Mesendoderm (in vitro differentiated cells): ENCODE measurements at regions not wholly inside any gene's neighbourhood (a gene's known extent, or its start where the extent isn't known, plus 50 kb on each side); places are given as distances from the start of the nearest gene placed in this dataset.

Experiments used
- DNase-seq: peaks from one replicate; pipeline ENCODE4 v3.0.0; 2013
- H2AK5ac ChIP-seq: 2 replicates; pipeline ENCODE4 v1.6.1; 2013; ENCODE audit warnings: low read length, inconsistent platforms
- H2BK120ac ChIP-seq: 2 replicates; pipeline ENCODE4 v1.6.1; 2013; ENCODE audit warnings: low read depth, mild to moderate bottlenecking, low read length, moderate library complexity, mixed read lengths
- H2BK15ac ChIP-seq: replicated peaks from 2 replicates; pipeline ENCODE4 v1.6.1; 2013; ENCODE audit warnings: low read depth, mild to moderate bottlenecking, moderate library complexity
- H2BK5ac ChIP-seq: 2 replicates; pipeline ENCODE4 v1.6.1; 2013; ENCODE audit warnings: low read length, inconsistent platforms
- H3K18ac ChIP-seq: 2 replicates; pipeline ENCODE4 v1.6.1; 2013; ENCODE audit warnings: mild to moderate bottlenecking, low read length, mixed read lengths
- H3K23ac ChIP-seq: one replicate; pipeline ENCODE4 v1.6.1; 2013; ENCODE audit warnings: low read length
- H3K27ac ChIP-seq: 2 replicates; pipeline ENCODE4 v1.5.1; 2013; ENCODE audit warnings: low read depth, mild to moderate bottlenecking, inconsistent platforms, low read length, moderate library complexity
- H3K27me3 ChIP-seq: 2 replicates; pipeline ENCODE4 v1.6.1; 2013; ENCODE audit warnings: low read length, control low read depth, mild to moderate bottlenecking, inconsistent platforms; ENCODE audit not compliant: insufficient read depth, poor library complexity
- H3K36me3 ChIP-seq: 2 replicates; pipeline ENCODE4 v1.6.1; 2013; ENCODE audit warnings: low read length, inconsistent platforms; ENCODE audit not compliant: control insufficient read depth, insufficient read depth
- H3K4ac ChIP-seq: one replicate; pipeline ENCODE4 v1.6.1; 2013; ENCODE audit warnings: low read depth, mild to moderate bottlenecking, low read length, moderate library complexity
- H3K4me1 ChIP-seq: 2 replicates; pipeline ENCODE4 v1.6.1; 2013; ENCODE audit warnings: low read depth, low read length, inconsistent platforms; ENCODE audit not compliant: control insufficient read depth
- H3K4me2 ChIP-seq: 2 replicates; pipeline ENCODE4 v1.6.1; 2013; ENCODE audit warnings: low read length
- H3K4me3 ChIP-seq: 2 replicates; pipeline ENCODE4 v1.5.1; 2013; ENCODE audit warnings: mild to moderate bottlenecking, low read length
- H3K56ac ChIP-seq: one replicate; pipeline ENCODE4 v1.6.1; 2013; ENCODE audit warnings: low read length
- H3K79me1 ChIP-seq: 2 replicates; pipeline ENCODE4 v1.6.1; 2013; ENCODE audit warnings: low read length, inconsistent platforms
- H3K79me2 ChIP-seq: 2 replicates; pipeline ENCODE4 v1.6.1; 2013; ENCODE audit warnings: mild to moderate bottlenecking, low read length; ENCODE audit not compliant: control insufficient read depth, insufficient read depth
- H3K9ac ChIP-seq: 2 replicates; pipeline ENCODE4 v1.6.1; 2013; ENCODE audit warnings: low read length, inconsistent platforms
- H4K5ac ChIP-seq: one replicate; pipeline ENCODE4 v1.6.1; 2013; ENCODE audit warnings: low read length
- H4K8ac ChIP-seq: one replicate; pipeline ENCODE4 v1.6.1; 2013; ENCODE audit warnings: low read depth, mild to moderate bottlenecking, control low read depth, low read length, moderate library complexity
- WGBS: extraction: QIAGEN DNeasy Blood & Tissue Kit; methylation state at CpG from one replicate; pipeline ENCODE4 v1.1.7; 2013; ENCODE audit warnings: low lambda C conversion rate, missing lambda C conversion rate; ENCODE audit not compliant: insufficient coverage; ENCODE audit errors: extremely low coverage; 5-methylcytosine and 5-hydroxymethylcytosine counted together

- Histone ChIP-seq H2AK5ac (no peak overlapping the region), H3K4ac (no peak overlapping the region), H3K27ac (no peak overlapping the region), H2BK15ac (no peak overlapping the region), H2BK120ac (no peak overlapping the region), H3K4me2 (no peak overlapping the region), H3K36me3 (no peaks in the 10 kb centered on the region), H3K79me2 (no peaks in the 10 kb centered on the region), H3K27me3 (no peaks in the 10 kb centered on the region), H3K18ac (no peak overlapping the region), H2BK5ac (no peak overlapping the region), H3K4me1 (no peaks in the 10 kb centered on the region), H3K79me1 (no peaks in the 10 kb centered on the region), H3K23ac (no peak overlapping the region), H3K56ac (no peak overlapping the region), H4K5ac (no peak overlapping the region), H3K4me3 (no peak overlapping the region), H3K9ac (no peak overlapping the region), H4K8ac (no peak overlapping the region)
- WGBS: no CpG with 5 or more reads among the region's 2 CpGs
- DNase-seq: no peak
Observed at GRCh38 chr1:239225396-239225795, 161.0 kb upstream of the CHRM3 start.

DNA sequence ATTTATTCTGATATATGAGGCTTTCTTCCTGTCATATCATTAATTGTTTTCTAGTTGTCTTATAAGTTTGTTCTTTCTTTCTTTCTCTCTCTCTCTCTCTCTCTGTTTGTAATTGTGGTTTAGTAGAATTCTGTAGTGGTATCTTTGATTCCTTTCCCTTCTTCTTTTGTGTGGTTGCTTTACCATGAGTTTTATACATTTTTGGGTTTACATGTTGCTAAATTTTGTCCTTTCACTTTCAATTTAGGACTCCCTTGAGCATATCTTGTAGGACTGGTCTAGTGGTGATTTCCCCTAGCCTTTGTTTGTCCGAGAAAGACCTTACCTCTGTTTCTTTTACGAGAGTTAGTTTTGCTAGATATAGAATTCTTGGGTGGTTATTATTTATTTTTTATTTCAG is 162.3 kb upstream of the CHRM3 start:
- no CpG with 5 or more reads among the region's 2 CpGs for WGBS
- H3K27ac ChIP-seq: no peak overlapping the region
- no peak overlapping the region for H3K18ac ChIP-seq
- no peaks in the 10 kb centered on the region for H3K79me2 ChIP-seq
- H4K5ac ChIP-seq: no peak overlapping the region
- H3K4me2 ChIP-seq: no peak overlapping the region
- H2BK120ac ChIP-seq: no peak overlapping the region
- H3K4ac ChIP-seq: no peak overlapping the region
- no peak overlapping the region for H2BK5ac ChIP-seq
- H2AK5ac ChIP-seq: no peak overlapping the region
- H4K8ac ChIP-seq: no peak overlapping the region
- no peaks in the 10 kb centered on the region for H3K36me3 ChIP-seq
- no peak overlapping the region for H2BK15ac ChIP-seq
- H3K9ac ChIP-seq: no peak overlapping the region
- H3K4me1 ChIP-seq: no peaks in the 10 kb centered on the region
- no peak overlapping the region for H3K23ac ChIP-seq
- no peak for DNase-seq
- no peak overlapping the region for H3K56ac ChIP-seq
- no peaks in the 10 kb centered on the region for H3K27me3 ChIP-seq
- H3K79me1 ChIP-seq: no peaks in the 10 kb centered on the region
- H3K4me3 ChIP-seq: no peak overlapping the region

- H3K36me3 ChIP-seq: no peaks in the 10 kb centered on the region
- no peak overlapping the region for H3K56ac ChIP-seq
- no peak overlapping the region for H2AK5ac ChIP-seq
- no peak overlapping the region for H3K18ac ChIP-seq
- H3K27me3 ChIP-seq: no peaks in the 10 kb centered on the region
- H3K79me1 ChIP-seq: no peaks in the 10 kb centered on the region
- H3K79me2 ChIP-seq: no peaks in the 10 kb centered on the region
- WGBS: no CpG with 5 or more reads among the region's 1 CpG
- no peak overlapping the region for H3K4me2 ChIP-seq
- no peak overlapping the region for H3K27ac ChIP-seq
- H4K8ac ChIP-seq: no peak overlapping the region
- H2BK120ac ChIP-seq: no peak overlapping the region
- H3K4me3 ChIP-seq: no peak overlapping the region
- DNase-seq: no peak
- no peak overlapping the region for H4K5ac ChIP-seq
- H3K4me1 ChIP-seq: no peaks in the 10 kb centered on the region
- H3K4ac ChIP-seq: no peak overlapping the region
- no peak overlapping the region for H3K23ac ChIP-seq
- no peak overlapping the region for H2BK5ac ChIP-seq
- H2BK15ac ChIP-seq: no peak overlapping the region
- no peak overlapping the region for H3K9ac ChIP-seq
Observed at GRCh38 chr1:239222999-239223398, 163.4 kb upstream of the CHRM3 start.

- no peak overlapping the region for H3K9ac ChIP-seq
- no peak overlapping the region for H3K23ac ChIP-seq
- no peak overlapping the region for H3K4ac ChIP-seq
- no peaks in the 10 kb centered on the region for H3K4me1 ChIP-seq
- H3K4me3 ChIP-seq: no peak overlapping the region
- no peak overlapping the region for H2BK120ac ChIP-seq
- no peak overlapping the region for H2BK5ac ChIP-seq
- no peaks in the 10 kb centered on the region for H3K27me3 ChIP-seq
- no CpG with 5 or more reads among the region's 2 CpGs for WGBS
- no peak overlapping the region for H3K4me2 ChIP-seq
- no peaks in the 10 kb centered on the region for H3K79me1 ChIP-seq
- no peak overlapping the region for H3K18ac ChIP-seq
- no peak overlapping the region for H2BK15ac ChIP-seq
- H3K27ac ChIP-seq: no peak overlapping the region
- no peak overlapping the region for H4K5ac ChIP-seq
- H3K36me3 ChIP-seq: no peaks in the 10 kb centered on the region
- no peak for DNase-seq
- no peak overlapping the region for H3K56ac ChIP-seq
- H3K79me2 ChIP-seq: no peaks in the 10 kb centered on the region
- no peak overlapping the region for H2AK5ac ChIP-seq
- H4K8ac ChIP-seq: no peak overlapping the region
Observed at GRCh38 chr1:239221656-239222055, 164.7 kb upstream of the CHRM3 start.

- no CpG with 5 or more reads among the region's 2 CpGs for WGBS
- no peak overlapping the region for H3K27ac ChIP-seq
- H3K79me2 ChIP-seq: no peaks in the 10 kb centered on the region
- H4K5ac ChIP-seq: no peak overlapping the region
- H3K79me1 ChIP-seq: no peaks in the 10 kb centered on the region
- no peak overlapping the region for H3K4me3 ChIP-seq
- no peak for DNase-seq
- no peak overlapping the region for H3K23ac ChIP-seq
- H3K18ac ChIP-seq: no peak overlapping the region
- no peaks in the 10 kb centered on the region for H3K4me1 ChIP-seq
- no peak overlapping the region for H4K8ac ChIP-seq
- H3K27me3 ChIP-seq: no peaks in the 10 kb centered on the region
- H3K9ac ChIP-seq: no peak overlapping the region
- H3K36me3 ChIP-seq: no peaks in the 10 kb centered on the region
- no peak overlapping the region for H3K4ac ChIP-seq
- H3K56ac ChIP-seq: no peak overlapping the region
- no peak overlapping the region for H2AK5ac ChIP-seq
- H2BK120ac ChIP-seq: no peak overlapping the region
- H3K4me2 ChIP-seq: no peak overlapping the region
- H2BK15ac ChIP-seq: no peak overlapping the region
- no peak overlapping the region for H2BK5ac ChIP-seq
Observed at GRCh38 chr1:239219679-239220078, 166.7 kb upstream of the CHRM3 start.

DNA sequence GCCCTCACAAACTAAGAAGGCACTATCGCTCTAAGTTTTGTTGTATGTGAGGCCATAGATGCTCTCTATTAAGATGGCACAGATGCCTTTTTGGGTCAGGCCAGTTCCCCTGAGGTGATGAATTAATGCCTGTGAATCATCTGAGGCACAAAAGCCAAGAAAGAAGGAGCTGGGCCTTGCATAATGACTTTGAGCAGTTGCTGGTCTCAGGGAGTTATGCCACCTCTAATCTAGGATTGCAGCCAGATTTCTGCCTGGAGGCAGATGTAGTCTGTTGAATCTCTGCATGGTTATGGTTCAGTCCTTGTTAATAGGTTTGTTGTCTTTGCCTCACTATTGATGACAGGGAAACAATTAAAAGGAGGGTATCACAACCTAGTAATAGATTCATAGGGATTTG is 168.1 kb upstream of the CHRM3 start:
- H2AK5ac ChIP-seq: no peak overlapping the region

More for the DNA sequence above, 168.1 kb upstream of the CHRM3 start:
- Histone ChIP-seq H3K27me3 (no peaks in the 10 kb centered on the region), H4K8ac (no peak overlapping the region), H3K4me1 (no peaks in the 10 kb centered on the region), H2BK15ac (no peak overlapping the region), H3K36me3 (no peaks in the 10 kb centered on the region), H3K9ac (no peak overlapping the region), H3K4me3 (no peak overlapping the region), H3K27ac (no peak overlapping the region), H3K56ac (no peak overlapping the region), H4K5ac (no peak overlapping the region), H3K79me2 (no peaks in the 10 kb centered on the region), H3K23ac (no peak overlapping the region), H3K4me2 (no peak overlapping the region), H3K4ac (no peak overlapping the region), H3K79me1 (no peaks in the 10 kb centered on the region), H2BK5ac (no peak overlapping the region), H3K18ac (no peak overlapping the region), H2BK120ac (no peak overlapping the region)
- no CpG with 5 or more reads among the region's 1 CpG for WGBS
- DNase-seq: no peak
